ENCODE measurements at regions not wholly inside any gene's neighbourhood (a gene's known extent, or its start where the extent isn't known, plus 50 kb on each side); places are given as distances from the start of the nearest gene placed in this dataset.

DNA sequence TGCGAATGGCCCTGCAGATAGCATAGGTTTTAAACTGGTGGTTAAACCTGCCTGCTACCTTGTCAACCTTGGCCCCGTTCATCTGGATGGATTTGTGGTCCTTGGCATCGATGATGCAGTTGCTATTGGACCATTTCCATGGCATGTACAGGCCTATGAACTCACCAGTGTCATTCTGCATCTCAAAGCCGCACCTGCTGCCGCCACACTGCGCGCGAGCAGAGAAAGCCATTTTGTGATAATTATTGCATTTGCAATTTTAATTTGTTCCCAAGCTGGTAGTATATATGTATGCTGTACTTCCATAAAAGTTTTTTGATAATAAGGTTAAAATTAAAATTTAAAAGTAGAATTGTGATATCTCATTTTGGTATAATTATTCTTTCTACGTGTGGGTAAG, 94.8 kb upstream of the UXS1 start:
- TF ChIP-seq, protein P1, sequence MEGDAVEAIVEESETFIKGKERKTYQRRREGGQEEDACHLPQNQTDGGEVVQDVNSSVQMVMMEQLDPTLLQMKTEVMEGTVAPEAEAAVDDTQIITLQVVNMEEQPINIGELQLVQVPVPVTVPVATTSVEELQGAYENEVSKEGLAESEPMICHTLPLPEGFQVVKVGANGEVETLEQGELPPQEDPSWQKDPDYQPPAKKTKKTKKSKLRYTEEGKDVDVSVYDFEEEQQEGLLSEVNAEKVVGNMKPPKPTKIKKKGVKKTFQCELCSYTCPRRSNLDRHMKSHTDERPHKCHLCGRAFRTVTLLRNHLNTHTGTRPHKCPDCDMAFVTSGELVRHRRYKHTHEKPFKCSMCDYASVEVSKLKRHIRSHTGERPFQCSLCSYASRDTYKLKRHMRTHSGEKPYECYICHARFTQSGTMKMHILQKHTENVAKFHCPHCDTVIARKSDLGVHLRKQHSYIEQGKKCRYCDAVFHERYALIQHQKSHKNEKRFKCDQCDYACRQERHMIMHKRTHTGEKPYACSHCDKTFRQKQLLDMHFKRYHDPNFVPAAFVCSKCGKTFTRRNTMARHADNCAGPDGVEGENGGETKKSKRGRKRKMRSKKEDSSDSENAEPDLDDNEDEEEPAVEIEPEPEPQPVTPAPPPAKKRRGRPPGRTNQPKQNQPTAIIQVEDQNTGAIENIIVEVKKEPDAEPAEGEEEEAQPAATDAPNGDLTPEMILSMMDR (IDR thresholded peaks at IDR 0.05; ENCODE audit: low read length): no peak
- no peak for TF ChIP-seq EZH2 (IDR thresholded peaks at IDR 0.05; ENCODE audit: borderline replicate concordance, low read length)

Data from OCI-LY1 (cell line).